Mesendoderm (in vitro differentiated cells): ENCODE measurements at regions not wholly inside any gene's neighbourhood (a gene's known extent, or its start where the extent isn't known, plus 50 kb on each side); places are given as distances from the start of the nearest gene placed in this dataset.

Experiments
- DNase-seq: peaks from one replicate; pipeline ENCODE4 v3.0.0; 2013
- H2AK5ac ChIP-seq: 2 replicates; pipeline ENCODE4 v1.6.1; 2013; ENCODE audit warnings: low read length, inconsistent platforms
- H2BK120ac ChIP-seq: 2 replicates; pipeline ENCODE4 v1.6.1; 2013; ENCODE audit warnings: low read depth, mild to moderate bottlenecking, low read length, moderate library complexity, mixed read lengths
- H2BK15ac ChIP-seq: replicated peaks from 2 replicates; pipeline ENCODE4 v1.6.1; 2013; ENCODE audit warnings: low read depth, mild to moderate bottlenecking, moderate library complexity
- H2BK5ac ChIP-seq: 2 replicates; pipeline ENCODE4 v1.6.1; 2013; ENCODE audit warnings: low read length, inconsistent platforms
- H3K18ac ChIP-seq: 2 replicates; pipeline ENCODE4 v1.6.1; 2013; ENCODE audit warnings: mild to moderate bottlenecking, low read length, mixed read lengths
- H3K23ac ChIP-seq: one replicate; pipeline ENCODE4 v1.6.1; 2013; ENCODE audit warnings: low read length
- H3K27ac ChIP-seq: 2 replicates; pipeline ENCODE4 v1.5.1; 2013; ENCODE audit warnings: low read depth, mild to moderate bottlenecking, inconsistent platforms, low read length, moderate library complexity
- H3K27me3 ChIP-seq: 2 replicates; pipeline ENCODE4 v1.6.1; 2013; ENCODE audit warnings: low read length, control low read depth, mild to moderate bottlenecking, inconsistent platforms; ENCODE audit not compliant: insufficient read depth, poor library complexity
- H3K36me3 ChIP-seq: 2 replicates; pipeline ENCODE4 v1.6.1; 2013; ENCODE audit warnings: low read length, inconsistent platforms; ENCODE audit not compliant: control insufficient read depth, insufficient read depth
- H3K4ac ChIP-seq: one replicate; pipeline ENCODE4 v1.6.1; 2013; ENCODE audit warnings: low read depth, mild to moderate bottlenecking, low read length, moderate library complexity
- H3K4me1 ChIP-seq: 2 replicates; pipeline ENCODE4 v1.6.1; 2013; ENCODE audit warnings: low read depth, low read length, inconsistent platforms; ENCODE audit not compliant: control insufficient read depth
- H3K4me2 ChIP-seq: 2 replicates; pipeline ENCODE4 v1.6.1; 2013; ENCODE audit warnings: low read length
- H3K4me3 ChIP-seq: 2 replicates; pipeline ENCODE4 v1.5.1; 2013; ENCODE audit warnings: mild to moderate bottlenecking, low read length
- H3K56ac ChIP-seq: one replicate; pipeline ENCODE4 v1.6.1; 2013; ENCODE audit warnings: low read length
- H3K79me1 ChIP-seq: 2 replicates; pipeline ENCODE4 v1.6.1; 2013; ENCODE audit warnings: low read length, inconsistent platforms
- H3K79me2 ChIP-seq: 2 replicates; pipeline ENCODE4 v1.6.1; 2013; ENCODE audit warnings: mild to moderate bottlenecking, low read length; ENCODE audit not compliant: control insufficient read depth, insufficient read depth
- H3K9ac ChIP-seq: 2 replicates; pipeline ENCODE4 v1.6.1; 2013; ENCODE audit warnings: low read length, inconsistent platforms
- H4K5ac ChIP-seq: one replicate; pipeline ENCODE4 v1.6.1; 2013; ENCODE audit warnings: low read length
- H4K8ac ChIP-seq: one replicate; pipeline ENCODE4 v1.6.1; 2013; ENCODE audit warnings: low read depth, mild to moderate bottlenecking, control low read depth, low read length, moderate library complexity
- WGBS: extraction: QIAGEN DNeasy Blood & Tissue Kit; methylation state at CpG from one replicate; pipeline ENCODE4 v1.1.7; 2013; ENCODE audit warnings: low lambda C conversion rate, missing lambda C conversion rate; ENCODE audit not compliant: insufficient coverage; ENCODE audit errors: extremely low coverage; 5-methylcytosine and 5-hydroxymethylcytosine counted together

DNA sequence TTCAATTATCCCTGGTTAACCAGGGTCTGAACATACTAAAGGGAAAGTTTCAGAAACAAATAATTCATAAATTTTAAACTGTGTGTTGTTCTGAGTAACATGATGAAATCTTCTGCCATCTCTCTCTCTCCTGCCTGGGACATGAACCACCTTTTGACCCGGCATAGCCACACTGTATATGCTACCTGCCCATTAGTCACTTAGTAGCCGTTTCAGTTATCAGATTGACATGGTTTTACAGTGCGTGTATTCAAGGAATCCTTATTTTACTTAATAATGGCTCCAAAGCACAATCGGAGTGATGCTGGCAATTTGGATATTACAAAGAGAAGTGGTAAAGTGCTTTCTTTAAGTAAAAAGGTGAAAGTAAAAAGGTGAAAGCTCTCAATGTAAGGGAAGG is 227.1 kb upstream of the CCDC179 start:
- no peak for DNase-seq
- Histone ChIP-seq H3K27me3 (no peaks in the 10 kb centered on the region), H3K36me3 (no peaks in the 10 kb centered on the region), H2BK120ac (no peak overlapping the region), H2BK5ac (no peak overlapping the region), H3K9ac (no peak overlapping the region), H3K4me3 (no peak overlapping the region), H4K5ac (no peak overlapping the region), H3K18ac (no peak overlapping the region), H3K4me1 (no peaks in the 10 kb centered on the region), H3K56ac (no peak overlapping the region), H3K23ac (no peak overlapping the region), H3K79me2 (no peaks in the 10 kb centered on the region), H4K8ac (no peak overlapping the region), H3K79me1 (no peaks in the 10 kb centered on the region), H2BK15ac (no peak overlapping the region), H3K4ac (no peak overlapping the region), H3K4me2 (no peak overlapping the region), H3K27ac (no peak overlapping the region), H2AK5ac (no peak overlapping the region)
- WGBS: no CpG with 5 or more reads among the region's 4 CpGs

DNA sequence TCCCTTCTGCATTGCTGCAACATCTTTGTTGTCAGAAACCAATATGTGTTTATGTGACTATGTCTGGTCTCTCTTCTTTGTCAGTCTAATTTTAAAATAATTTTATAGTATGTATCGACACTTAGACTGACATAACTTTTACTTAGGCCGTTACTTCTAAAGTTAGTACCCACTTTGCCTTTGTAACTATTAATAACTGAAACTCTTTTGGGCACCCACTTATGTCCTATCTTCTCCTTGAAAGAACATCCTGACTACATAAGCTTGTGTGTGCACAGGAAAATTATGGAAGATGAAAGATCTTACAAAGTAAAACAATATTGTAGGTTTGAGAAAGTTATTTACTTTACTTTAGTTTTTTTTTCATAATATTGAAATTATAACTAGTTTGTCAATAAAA is 230.4 kb upstream of the CCDC179 start:
- Histone ChIP-seq H3K4me2 (no peak overlapping the region), H3K4ac (no peak overlapping the region), H2AK5ac (no peak overlapping the region), H3K18ac (no peak overlapping the region), H2BK120ac (no peak overlapping the region), H3K56ac (no peak overlapping the region), H4K8ac (no peak overlapping the region), H4K5ac (no peak overlapping the region), H2BK5ac (no peak overlapping the region), H2BK15ac (no peak overlapping the region), H3K79me1 (no peaks in the 10 kb centered on the region), H3K36me3 (no peaks in the 10 kb centered on the region), H3K23ac (no peak overlapping the region), H3K9ac (no peak overlapping the region), H3K4me3 (no peak overlapping the region), H3K79me2 (no peaks in the 10 kb centered on the region), H3K4me1 (no peaks in the 10 kb centered on the region), H3K27ac (no peak overlapping the region), H3K27me3 (no peaks in the 10 kb centered on the region)
- DNase-seq: no peak
- no CpG with 5 or more reads among the region's 2 CpGs for WGBS

DNA sequence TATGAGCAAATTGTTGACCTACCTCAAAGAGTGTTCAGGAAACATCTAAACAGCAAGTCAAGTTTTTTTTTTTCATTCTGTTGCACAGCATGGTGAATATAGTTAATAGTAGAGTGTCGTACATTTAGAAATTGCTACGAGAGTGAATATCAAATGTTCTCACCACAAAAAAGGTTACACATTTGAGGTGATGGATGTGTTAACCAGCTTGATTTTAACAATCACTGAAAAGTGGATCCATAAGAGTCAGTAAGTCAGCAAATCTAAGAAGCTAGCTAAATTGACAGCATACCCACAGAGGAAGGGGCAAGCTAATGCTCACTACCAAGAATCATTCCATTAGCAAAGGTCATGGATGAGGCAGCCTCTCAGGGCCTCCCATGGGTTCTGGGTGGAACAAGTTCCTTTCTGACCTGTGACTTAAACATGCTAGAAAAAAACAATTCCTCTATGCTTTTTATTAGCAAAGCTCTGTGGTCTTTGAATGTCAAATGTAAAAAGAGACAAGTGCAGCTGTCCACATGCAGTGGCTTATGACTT is 235.4 kb upstream of the CCDC179 start:
- DNase-seq: no peak
- Histone ChIP-seq H2BK120ac (no peak overlapping the region), H2BK15ac (no peak overlapping the region), H2AK5ac (no peak overlapping the region), H3K4me2 (no peak overlapping the region), H3K18ac (no peak overlapping the region), H3K4ac (no peak overlapping the region), H4K8ac (no peak overlapping the region), H3K4me1 (no peaks in the 10 kb centered on the region), H3K4me3 (no peak overlapping the region), H3K27me3 (no peaks in the 10 kb centered on the region), H3K36me3 (no peaks in the 10 kb centered on the region), H2BK5ac (no peak overlapping the region), H3K56ac (no peak overlapping the region), H4K5ac (no peak overlapping the region), H3K79me1 (no peaks in the 10 kb centered on the region), H3K23ac (no peak overlapping the region), H3K79me2 (no peaks in the 10 kb centered on the region), H3K9ac (no peak overlapping the region), H3K27ac (no peak overlapping the region)
- WGBS: no CpG with 5 or more reads among the region's 2 CpGs

- Histone ChIP-seq H3K27ac (no peak overlapping the region), H3K36me3 (no peaks in the 10 kb centered on the region), H3K4me1 (no peaks in the 10 kb centered on the region), H3K27me3 (no peaks in the 10 kb centered on the region), H3K23ac (no peak overlapping the region), H3K4me2 (no peak overlapping the region), H3K79me1 (no peaks in the 10 kb centered on the region), H2BK5ac (no peak overlapping the region), H2AK5ac (no peak overlapping the region), H3K4ac (no peak overlapping the region), H3K9ac (no peak overlapping the region), H4K5ac (no peak overlapping the region), H2BK15ac (no peak overlapping the region), H2BK120ac (no peak overlapping the region), H4K8ac (no peak overlapping the region), H3K79me2 (no peaks in the 10 kb centered on the region), H3K18ac (no peak overlapping the region), H3K4me3 (no peak overlapping the region), H3K56ac (no peak overlapping the region)
- no peak for DNase-seq
- no CpG with 5 or more reads among the region's 4 CpGs for WGBS
These were observed 237.6 kb upstream of the CCDC179 start for GRCh38 chr11:23097891-23098290.

DNA sequence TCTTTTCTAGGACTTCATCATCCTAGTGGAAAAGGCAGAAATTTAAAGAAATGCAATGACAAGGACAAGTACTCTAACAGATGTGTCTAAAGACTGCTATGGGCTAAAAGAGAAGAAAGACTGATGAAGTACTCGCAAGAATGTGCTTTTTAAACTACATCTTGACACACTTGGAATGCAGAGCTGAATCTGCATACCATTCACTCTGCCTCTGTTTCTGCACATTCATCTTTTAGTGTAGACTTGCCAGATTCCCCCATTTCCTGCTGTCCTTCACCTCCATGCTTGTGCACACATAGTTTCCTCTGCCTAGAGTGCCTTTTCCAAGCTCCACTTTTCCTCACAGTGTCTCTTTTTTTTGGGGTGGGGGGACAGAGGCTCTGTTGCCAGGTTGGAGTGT is 239.0 kb upstream of the CCDC179 start:
- no peaks in the 10 kb centered on the region for H3K4me1 ChIP-seq
- no peak overlapping the region for H4K8ac ChIP-seq
- H3K4ac ChIP-seq: no peak overlapping the region
- no peak overlapping the region for H2BK5ac ChIP-seq
- H3K23ac ChIP-seq: no peak overlapping the region
- no CpG with 5 or more reads among the region's 1 CpG for WGBS
- no peaks in the 10 kb centered on the region for H3K79me1 ChIP-seq
- no peak overlapping the region for H3K56ac ChIP-seq
- H2AK5ac ChIP-seq: no peak overlapping the region
- no peak overlapping the region for H3K4me3 ChIP-seq
- H3K4me2 ChIP-seq: no peak overlapping the region
- no peaks in the 10 kb centered on the region for H3K36me3 ChIP-seq
- H3K9ac ChIP-seq: no peak overlapping the region
- H2BK120ac ChIP-seq: no peak overlapping the region
- H4K5ac ChIP-seq: no peak overlapping the region
- no peak for DNase-seq
- H3K27ac ChIP-seq: no peak overlapping the region
- H3K79me2 ChIP-seq: no peaks in the 10 kb centered on the region
- no peak overlapping the region for H2BK15ac ChIP-seq
- no peaks in the 10 kb centered on the region for H3K27me3 ChIP-seq
- H3K18ac ChIP-seq: no peak overlapping the region

GRCh38 chr11:23100726-23101125 is 240.5 kb upstream of the CCDC179 start:
- no CpG with 5 or more reads among the region's 3 CpGs for WGBS
- Histone ChIP-seq H3K4me3 (no peak overlapping the region), H2BK5ac (no peak overlapping the region), H2BK15ac (no peak overlapping the region), H3K4me1 (no peaks in the 10 kb centered on the region), H3K79me2 (no peaks in the 10 kb centered on the region), H3K79me1 (no peaks in the 10 kb centered on the region), H3K9ac (no peak overlapping the region), H3K4ac (no peak overlapping the region), H3K27me3 (no peaks in the 10 kb centered on the region), H3K4me2 (no peak overlapping the region), H2AK5ac (no peak overlapping the region), H4K5ac (no peak overlapping the region), H2BK120ac (no peak overlapping the region), H3K36me3 (no peaks in the 10 kb centered on the region), H3K27ac (no peak overlapping the region), H3K18ac (no peak overlapping the region), H3K23ac (no peak overlapping the region), H3K56ac (no peak overlapping the region), H4K8ac (no peak overlapping the region)
- DNase-seq: no peak
